AG04449 (cell line): ENCODE measurements at regions not wholly inside any gene's neighbourhood (a gene's known extent, or its start where the extent isn't known, plus 50 kb on each side); places are given as distances from the start of the nearest gene placed in this dataset.
"Not testable (repeated sequence)": the region's sequence is repeated elsewhere in the genome, so short reads cannot be mapped to it uniquely, and the experiment has no call there.

Experiments used
- CTCF ChIA-PET: fragments of 350-600 bp; formaldehyde crosslinking; extraction: SDS; loops from one replicate; lab custom pipeline; 2021; ENCODE audit warnings: antibody characterized with exemption; lab: Yijun Ruan, JAX
- POLR2A ChIA-PET: fragments of 400-600, 350-600 bp; formaldehyde crosslinking; extraction: SDS; loops from one replicate; lab custom pipeline; 2020; ENCODE audit warnings: antibody characterized with exemption, inconsistent platforms; lab: Yijun Ruan, JAX
- DNase-seq: peaks from one replicate; pipeline ENCODE4 v3.0.0-alpha.2; 2010; ENCODE audit warnings: low read depth, low spot score
- H3K4me3 ChIP-seq: 2 replicates; pipeline ENCODE4 v1.5.1; 2011; ENCODE audit warnings: low read depth, mild to moderate bottlenecking, control low read depth, low read length
- TF ChIP-seq, protein P1 (sequence below): IDR thresholded peaks from one replicate; pipeline ENCODE4 v1.5.1; 2011; ENCODE audit warnings: mild to moderate bottlenecking, moderate library complexity, low read length, control low read depth, inconsistent platforms; ENCODE audit not compliant: insufficient read depth; ENCODE audit errors: missing control alignments

DNA sequence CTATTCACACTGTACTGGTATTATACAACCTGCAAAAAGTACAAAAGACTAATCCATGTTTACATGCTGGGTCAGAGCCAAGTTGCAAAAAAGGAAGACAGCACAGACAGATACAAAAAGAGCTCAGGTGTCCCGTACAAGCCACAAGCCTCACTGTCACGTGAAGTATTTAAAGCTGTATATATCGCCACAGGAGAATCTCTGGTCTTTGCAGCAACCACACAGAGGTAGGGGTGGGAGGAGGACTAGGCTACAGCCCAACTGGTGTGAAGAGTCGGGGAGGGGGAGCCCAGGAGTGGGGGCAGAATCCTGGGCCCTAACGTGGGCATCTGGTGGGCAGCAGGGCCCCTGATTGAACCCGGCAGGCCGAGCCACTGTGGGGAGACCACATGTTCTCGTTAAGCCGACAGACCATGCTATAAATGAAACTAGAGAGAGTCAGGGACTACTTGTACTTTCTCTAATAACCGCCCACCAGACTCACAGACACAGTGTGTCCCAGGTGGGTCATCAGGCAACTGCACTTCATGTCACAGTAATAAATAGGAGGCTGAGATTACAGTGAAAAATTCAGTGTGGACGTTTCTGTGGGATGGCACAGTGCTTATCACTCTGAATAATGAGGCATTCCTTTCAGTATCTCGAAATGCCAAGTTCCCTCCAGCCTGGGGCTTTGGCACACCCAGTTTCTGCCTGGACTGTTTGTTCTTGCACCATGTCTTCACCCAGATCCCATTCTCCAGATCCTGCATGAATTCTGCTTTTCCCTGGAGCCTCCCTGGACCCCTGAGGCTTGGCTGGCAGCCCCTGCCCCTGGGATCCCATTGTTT, 79.3 kb upstream of the SH3PXD2B start:
- DNase-seq = no peak
- no peak overlapping the region for H3K4me3 ChIP-seq
- TF ChIP-seq, protein P1, sequence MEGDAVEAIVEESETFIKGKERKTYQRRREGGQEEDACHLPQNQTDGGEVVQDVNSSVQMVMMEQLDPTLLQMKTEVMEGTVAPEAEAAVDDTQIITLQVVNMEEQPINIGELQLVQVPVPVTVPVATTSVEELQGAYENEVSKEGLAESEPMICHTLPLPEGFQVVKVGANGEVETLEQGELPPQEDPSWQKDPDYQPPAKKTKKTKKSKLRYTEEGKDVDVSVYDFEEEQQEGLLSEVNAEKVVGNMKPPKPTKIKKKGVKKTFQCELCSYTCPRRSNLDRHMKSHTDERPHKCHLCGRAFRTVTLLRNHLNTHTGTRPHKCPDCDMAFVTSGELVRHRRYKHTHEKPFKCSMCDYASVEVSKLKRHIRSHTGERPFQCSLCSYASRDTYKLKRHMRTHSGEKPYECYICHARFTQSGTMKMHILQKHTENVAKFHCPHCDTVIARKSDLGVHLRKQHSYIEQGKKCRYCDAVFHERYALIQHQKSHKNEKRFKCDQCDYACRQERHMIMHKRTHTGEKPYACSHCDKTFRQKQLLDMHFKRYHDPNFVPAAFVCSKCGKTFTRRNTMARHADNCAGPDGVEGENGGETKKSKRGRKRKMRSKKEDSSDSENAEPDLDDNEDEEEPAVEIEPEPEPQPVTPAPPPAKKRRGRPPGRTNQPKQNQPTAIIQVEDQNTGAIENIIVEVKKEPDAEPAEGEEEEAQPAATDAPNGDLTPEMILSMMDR = no peak
- CTCF ChIA-PET = no interaction called here
- POLR2A ChIA-PET = no interaction called here

DNA sequence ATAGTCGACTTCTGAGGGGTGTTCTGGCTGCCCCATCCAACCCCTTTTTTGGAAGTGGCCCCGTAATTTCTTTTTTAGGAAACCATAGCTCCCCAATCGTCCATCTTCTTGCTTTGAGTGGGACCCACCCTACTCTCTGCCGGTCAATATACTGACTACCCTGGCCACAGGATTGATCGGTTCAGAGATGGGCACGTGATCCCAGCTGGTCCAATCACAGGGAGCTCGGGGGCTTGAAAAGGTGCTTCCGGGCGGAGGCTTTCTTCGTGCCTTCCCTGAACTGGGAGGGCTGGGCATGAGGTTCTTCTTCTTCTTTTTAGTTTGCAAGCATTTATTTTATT, 78.7 kb upstream of the SH3PXD2B start:
- CTCF ChIA-PET = no interaction called here
- no peak overlapping the region for H3K4me3 ChIP-seq
- TF ChIP-seq, protein P1 = no peak
- POLR2A ChIA-PET = no interaction called here
- DNase-seq = no peak

GRCh38 chr5:172532439-172532838, 78.1 kb upstream of the SH3PXD2B start:
- POLR2A ChIA-PET = not testable (repeated sequence)

DNA sequence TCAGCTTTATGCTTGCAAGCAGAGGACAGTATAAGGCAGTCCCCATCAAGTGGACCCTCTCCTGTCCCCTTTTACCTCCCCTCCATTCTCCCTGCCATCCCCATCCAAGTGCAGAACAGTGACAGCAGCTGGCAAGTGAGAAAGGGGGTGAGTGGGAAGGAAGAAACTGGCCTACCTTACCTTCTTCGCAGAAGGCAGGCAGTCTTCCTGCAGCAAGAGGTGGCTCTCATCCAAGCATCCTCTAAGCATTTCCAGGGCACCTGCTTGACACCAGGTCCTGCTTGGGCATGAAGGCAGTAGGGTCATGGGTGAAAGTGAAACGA, 77.3 kb upstream of the SH3PXD2B start:
- ChIA-PET POLR2A (no interaction called here), CTCF (interaction anchor here (0.6 kb wide), 1 partner anchor 11 kb away, joined by 3 read pairs; no protein-coding TSS in a partner anchor)
- TF ChIP-seq, protein P1 = no peak
- DNase-seq = no peak
- no peak overlapping the region for H3K4me3 ChIP-seq

More at GRCh38 chr5:172532439-172532838, 78.1 kb upstream of the SH3PXD2B start:
- H3K4me3 ChIP-seq, DNase-seq, CTCF ChIA-PET: not testable (repeated sequence)

- DNase-seq = no peak
- TF ChIP-seq, protein P1 = no peak
- H3K4me3 ChIP-seq = no peak overlapping the region
- ChIA-PET POLR2A (no interaction called here), CTCF (interaction anchor here (0.6 kb wide), 1 partner anchor 10 kb away, joined by 3 read pairs; no protein-coding TSS in a partner anchor)
These were observed 76.8 kb upstream of the SH3PXD2B start for GRCh38 chr5:172530878-172531703.

- no peak overlapping the region for H3K4me3 ChIP-seq
- TF ChIP-seq, protein P1 = no peak
- no peak for DNase-seq
- ChIA-PET CTCF (no interaction called here), POLR2A (no interaction called here)
These were observed 76.1 kb upstream of the SH3PXD2B start for GRCh38 chr5:172530406-172530805.
